ENCODE measurements at regions not wholly inside any gene's neighbourhood (a gene's known extent, or its start where the extent isn't known, plus 50 kb on each side); places are given as distances from the start of the nearest gene placed in this dataset.

DNA sequence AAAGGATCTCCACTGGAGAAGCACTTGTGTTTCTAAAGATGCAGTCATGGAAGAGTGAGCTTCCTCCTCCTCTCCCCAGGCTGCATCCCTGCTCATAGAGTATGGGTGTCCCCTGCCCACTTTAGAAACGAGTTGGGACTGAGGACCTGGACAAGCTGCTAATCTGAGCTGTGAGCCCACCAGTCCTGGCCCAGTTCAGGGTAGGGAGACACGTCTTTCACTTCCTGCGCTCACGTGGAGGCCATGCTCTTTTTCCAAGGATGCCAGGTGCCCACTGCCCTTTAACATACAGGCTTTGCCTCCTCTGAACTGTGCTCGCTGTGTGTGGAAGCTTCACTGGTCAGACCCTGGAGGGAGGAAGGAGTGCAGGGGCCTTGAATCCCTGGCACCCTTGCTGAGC, 316.3 kb downstream of the UACA start:
- TF ChIP-seq, protein P1, sequence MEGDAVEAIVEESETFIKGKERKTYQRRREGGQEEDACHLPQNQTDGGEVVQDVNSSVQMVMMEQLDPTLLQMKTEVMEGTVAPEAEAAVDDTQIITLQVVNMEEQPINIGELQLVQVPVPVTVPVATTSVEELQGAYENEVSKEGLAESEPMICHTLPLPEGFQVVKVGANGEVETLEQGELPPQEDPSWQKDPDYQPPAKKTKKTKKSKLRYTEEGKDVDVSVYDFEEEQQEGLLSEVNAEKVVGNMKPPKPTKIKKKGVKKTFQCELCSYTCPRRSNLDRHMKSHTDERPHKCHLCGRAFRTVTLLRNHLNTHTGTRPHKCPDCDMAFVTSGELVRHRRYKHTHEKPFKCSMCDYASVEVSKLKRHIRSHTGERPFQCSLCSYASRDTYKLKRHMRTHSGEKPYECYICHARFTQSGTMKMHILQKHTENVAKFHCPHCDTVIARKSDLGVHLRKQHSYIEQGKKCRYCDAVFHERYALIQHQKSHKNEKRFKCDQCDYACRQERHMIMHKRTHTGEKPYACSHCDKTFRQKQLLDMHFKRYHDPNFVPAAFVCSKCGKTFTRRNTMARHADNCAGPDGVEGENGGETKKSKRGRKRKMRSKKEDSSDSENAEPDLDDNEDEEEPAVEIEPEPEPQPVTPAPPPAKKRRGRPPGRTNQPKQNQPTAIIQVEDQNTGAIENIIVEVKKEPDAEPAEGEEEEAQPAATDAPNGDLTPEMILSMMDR (IDR thresholded peaks at IDR 0.05), result no peak
- no peak for TF ChIP-seq POLR2A (IDR thresholded peaks at IDR 0.05)
